ENCODE measurements at regions not wholly inside any gene's neighbourhood (a gene's known extent, or its start where the extent isn't known, plus 50 kb on each side); places are given as distances from the start of the nearest gene placed in this dataset.

DNA sequence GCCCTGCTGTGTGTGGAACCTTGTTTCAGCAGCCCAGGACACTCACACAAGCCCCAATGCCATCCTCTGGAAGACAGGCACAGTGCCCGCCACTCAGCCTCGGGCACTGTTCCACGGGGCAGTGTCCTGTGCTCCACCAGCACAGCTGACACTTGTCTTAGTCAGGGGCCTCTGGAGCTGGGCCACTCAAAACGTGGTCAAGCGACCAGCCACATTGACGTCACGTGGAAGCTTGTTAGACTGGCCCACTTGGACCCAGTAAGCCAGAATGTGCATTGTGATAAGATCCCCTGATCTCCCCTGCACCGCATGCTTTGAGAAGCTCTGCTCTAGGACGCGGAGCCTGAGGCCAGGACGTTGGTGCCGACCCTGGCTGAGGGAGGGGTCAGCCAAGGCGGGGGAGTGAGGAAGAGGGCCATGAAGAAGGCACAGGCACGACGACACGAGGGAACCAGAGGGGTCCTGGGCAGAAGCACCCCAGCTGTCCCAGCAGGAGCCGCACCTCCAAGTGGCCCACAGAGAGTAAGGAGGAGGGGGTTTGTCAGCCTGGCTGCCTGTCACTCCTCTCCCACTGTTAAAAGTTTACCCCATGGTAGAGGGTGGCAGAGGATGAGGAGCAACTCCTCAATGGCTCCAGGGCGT, 64.6 kb downstream of the LINC01488 start:
- TF ChIP-seq CTCF (IDR thresholded peaks at IDR 0.05): no peak
- Histone ChIP-seq H3K4me3 (ENCODE audit: low read length) (no peak overlapping the region), H3K4me1 (ENCODE audit: control insufficient read depth, insufficient read depth, low read length) (no peaks in the 10 kb centered on the region), H3K27ac (ENCODE audit: low read length) (no peak overlapping the region), H3K27me3 (ENCODE audit: control insufficient read depth, insufficient read depth, low read length) (no peaks in the 10 kb centered on the region), H3K36me3 (ENCODE audit: control insufficient read depth, insufficient read depth, low read length) (no peaks in the 10 kb centered on the region), H3K9me3 (ENCODE audit: control insufficient read depth, insufficient read depth, low read length) (no peaks in the 10 kb centered on the region)
- intact Hi-C loops (cut with micrococcal nuclease): no loop called here
- 93% methylated on average over 17 of the region's 18 CpGs for WGBS (ENCODE audit: insufficient coverage)
- Mint-ChIP-seq H3K9me3 (peaks cover 3 to 13% of the 10 kb centered on the region in 2 donors), H3K27me3 (ENCODE audit: low read depth in 2 of 2) (peaks cover 10 to 15% of the 10 kb centered on the region in 2 donors), H3K36me3 (peaks cover 12% of the 10 kb centered on the region), H3K4me3 (no peak overlapping the region), H3K27ac (no peak overlapping the region), H3K4me1 (no peaks in the 10 kb centered on the region)
- no peak for ATAC-seq
- DNase-seq: no peak

DNA sequence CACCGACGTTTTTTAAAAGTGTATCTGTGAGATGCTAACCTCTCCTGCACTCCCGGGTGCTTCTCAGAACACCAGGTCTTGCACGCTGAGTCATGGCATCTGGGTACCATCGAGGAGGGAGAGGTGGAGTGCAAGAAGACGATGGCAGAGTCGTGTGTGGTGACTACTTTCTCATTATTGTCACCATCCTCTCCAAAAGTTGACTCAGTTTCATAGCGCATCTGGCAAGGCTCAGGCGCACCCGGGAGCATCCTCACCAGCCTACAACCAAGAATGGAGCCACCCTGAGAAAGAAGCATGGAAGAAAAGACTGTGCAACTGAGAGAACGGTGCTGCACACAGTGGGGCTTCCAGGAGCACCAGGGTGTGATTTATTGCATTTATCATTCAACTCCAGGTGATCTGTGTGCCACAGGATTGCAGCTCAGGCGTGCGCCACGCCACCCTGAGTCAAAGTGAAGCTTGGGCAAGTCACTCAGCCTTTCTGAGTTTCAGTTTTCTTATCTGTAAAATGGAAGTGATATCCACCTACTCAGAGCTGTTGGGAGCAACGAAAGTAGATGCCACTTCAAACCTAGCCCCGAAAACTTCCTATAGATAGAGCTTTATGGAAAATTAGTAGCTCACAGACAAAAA, 65.4 kb downstream of the LINC01488 start:
- Mint-ChIP-seq H3K4me3 (no peak overlapping the region), H3K27me3 (ENCODE audit: low read depth in 2 of 2) (peaks cover 10 to 15% of the 10 kb centered on the region in 2 donors), H3K27ac (no peak overlapping the region), H3K36me3 (peaks cover 14% of the 10 kb centered on the region), H3K4me1 (no peaks in the 10 kb centered on the region), H3K9me3 (peaks cover 3 to 13% of the 10 kb centered on the region in 2 donors)
- WGBS (ENCODE audit: insufficient coverage): 84% methylated on average over 14 of the region's 16 CpGs
- no peak for TF ChIP-seq CTCF (IDR thresholded peaks at IDR 0.05)
- Histone ChIP-seq H3K27me3 (ENCODE audit: control insufficient read depth, insufficient read depth, low read length) (no peaks in the 10 kb centered on the region), H3K4me3 (ENCODE audit: low read length) (no peak overlapping the region), H3K9me3 (ENCODE audit: control insufficient read depth, insufficient read depth, low read length) (no peaks in the 10 kb centered on the region), H3K4me1 (ENCODE audit: control insufficient read depth, insufficient read depth, low read length) (no peaks in the 10 kb centered on the region), H3K36me3 (ENCODE audit: control insufficient read depth, insufficient read depth, low read length) (no peaks in the 10 kb centered on the region), H3K27ac (ENCODE audit: low read length) (no peak overlapping the region)
- intact Hi-C loops (cut with micrococcal nuclease): no loop called here
- DNase-seq (no peak), ATAC-seq (no peak)

DNA sequence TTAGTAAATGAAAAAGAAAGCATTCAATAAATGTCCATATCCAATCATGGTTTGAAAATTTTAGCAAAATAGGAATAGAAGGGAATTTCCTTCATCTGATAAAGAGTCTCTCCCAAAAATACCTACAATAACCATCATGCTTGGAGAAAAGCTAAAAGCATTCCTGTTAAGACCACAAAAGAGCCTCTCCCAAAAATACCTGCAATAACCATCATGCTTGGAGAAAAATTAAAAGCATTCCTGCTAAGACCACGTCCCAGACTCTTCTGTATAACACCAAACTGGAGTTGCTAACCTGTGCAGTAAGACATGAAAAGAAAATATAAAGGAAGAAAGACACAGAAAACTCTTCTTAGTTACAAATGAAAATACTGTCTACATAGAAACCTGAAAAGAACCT, 69.4 kb downstream of the LINC01488 start:
- DNase-seq: no peak
- Histone ChIP-seq H3K27me3 (ENCODE audit: control insufficient read depth, insufficient read depth, low read length) (no peaks in the 10 kb centered on the region), H3K9me3 (ENCODE audit: control insufficient read depth, insufficient read depth, low read length) (no peaks in the 10 kb centered on the region), H3K4me3 (ENCODE audit: low read length) (no peak overlapping the region), H3K36me3 (ENCODE audit: control insufficient read depth, insufficient read depth, low read length) (no peaks in the 10 kb centered on the region), H3K4me1 (ENCODE audit: control insufficient read depth, insufficient read depth, low read length) (no peaks in the 10 kb centered on the region), H3K27ac (ENCODE audit: low read length) (no peak overlapping the region)
- Mint-ChIP-seq H3K4me3 (no peak overlapping the region), H3K36me3 (peaks cover 14% of the 10 kb centered on the region), H3K27me3 (ENCODE audit: low read depth in 2 of 2) (peaks cover 4 to 8% of the 10 kb centered on the region in 2 donors), H3K27ac (no peak overlapping the region), H3K9me3 (peaks cover 3 to 13% of the 10 kb centered on the region in 2 donors), H3K4me1 (no peaks in the 10 kb centered on the region)
- no peak for TF ChIP-seq CTCF (IDR thresholded peaks at IDR 0.05)
- intact Hi-C loops (cut with micrococcal nuclease): no loop called here
- no CpG with 5 or more reads among the region's 1 CpG for WGBS (ENCODE audit: insufficient coverage)
- no peak for ATAC-seq

Data from natural killer cell (primary cell).